Mesendoderm (in vitro differentiated cells): ENCODE measurements at regions not wholly inside any gene's neighbourhood (a gene's known extent, or its start where the extent isn't known, plus 50 kb on each side); places are given as distances from the start of the nearest gene placed in this dataset.
A peak's percentile ranks its signal among the peaks of the same experiment; 100 is the strongest.

ENCODE experiments used
- DNase-seq: peaks from one replicate; pipeline ENCODE4 v3.0.0; 2013
- H2AK5ac ChIP-seq: 2 replicates; pipeline ENCODE4 v1.6.1; 2013; ENCODE audit warnings: low read length, inconsistent platforms
- H2BK120ac ChIP-seq: 2 replicates; pipeline ENCODE4 v1.6.1; 2013; ENCODE audit warnings: low read depth, mild to moderate bottlenecking, low read length, moderate library complexity, mixed read lengths
- H2BK15ac ChIP-seq: replicated peaks from 2 replicates; pipeline ENCODE4 v1.6.1; 2013; ENCODE audit warnings: low read depth, mild to moderate bottlenecking, moderate library complexity
- H2BK5ac ChIP-seq: 2 replicates; pipeline ENCODE4 v1.6.1; 2013; ENCODE audit warnings: low read length, inconsistent platforms
- H3K18ac ChIP-seq: 2 replicates; pipeline ENCODE4 v1.6.1; 2013; ENCODE audit warnings: mild to moderate bottlenecking, low read length, mixed read lengths
- H3K23ac ChIP-seq: one replicate; pipeline ENCODE4 v1.6.1; 2013; ENCODE audit warnings: low read length
- H3K27ac ChIP-seq: 2 replicates; pipeline ENCODE4 v1.5.1; 2013; ENCODE audit warnings: low read depth, mild to moderate bottlenecking, inconsistent platforms, low read length, moderate library complexity
- H3K27me3 ChIP-seq: 2 replicates; pipeline ENCODE4 v1.6.1; 2013; ENCODE audit warnings: low read length, control low read depth, mild to moderate bottlenecking, inconsistent platforms; ENCODE audit not compliant: insufficient read depth, poor library complexity
- H3K36me3 ChIP-seq: 2 replicates; pipeline ENCODE4 v1.6.1; 2013; ENCODE audit warnings: low read length, inconsistent platforms; ENCODE audit not compliant: control insufficient read depth, insufficient read depth
- H3K4ac ChIP-seq: one replicate; pipeline ENCODE4 v1.6.1; 2013; ENCODE audit warnings: low read depth, mild to moderate bottlenecking, low read length, moderate library complexity
- H3K4me1 ChIP-seq: 2 replicates; pipeline ENCODE4 v1.6.1; 2013; ENCODE audit warnings: low read depth, low read length, inconsistent platforms; ENCODE audit not compliant: control insufficient read depth
- H3K4me2 ChIP-seq: 2 replicates; pipeline ENCODE4 v1.6.1; 2013; ENCODE audit warnings: low read length
- H3K4me3 ChIP-seq: 2 replicates; pipeline ENCODE4 v1.5.1; 2013; ENCODE audit warnings: mild to moderate bottlenecking, low read length
- H3K56ac ChIP-seq: one replicate; pipeline ENCODE4 v1.6.1; 2013; ENCODE audit warnings: low read length
- H3K79me1 ChIP-seq: 2 replicates; pipeline ENCODE4 v1.6.1; 2013; ENCODE audit warnings: low read length, inconsistent platforms
- H3K79me2 ChIP-seq: 2 replicates; pipeline ENCODE4 v1.6.1; 2013; ENCODE audit warnings: mild to moderate bottlenecking, low read length; ENCODE audit not compliant: control insufficient read depth, insufficient read depth
- H3K9ac ChIP-seq: 2 replicates; pipeline ENCODE4 v1.6.1; 2013; ENCODE audit warnings: low read length, inconsistent platforms
- H4K5ac ChIP-seq: one replicate; pipeline ENCODE4 v1.6.1; 2013; ENCODE audit warnings: low read length
- H4K8ac ChIP-seq: one replicate; pipeline ENCODE4 v1.6.1; 2013; ENCODE audit warnings: low read depth, mild to moderate bottlenecking, control low read depth, low read length, moderate library complexity
- WGBS: extraction: QIAGEN DNeasy Blood & Tissue Kit; methylation state at CpG from one replicate; pipeline ENCODE4 v1.1.7; 2013; ENCODE audit warnings: low lambda C conversion rate, missing lambda C conversion rate; ENCODE audit not compliant: insufficient coverage; ENCODE audit errors: extremely low coverage; 5-methylcytosine and 5-hydroxymethylcytosine counted together

DNA sequence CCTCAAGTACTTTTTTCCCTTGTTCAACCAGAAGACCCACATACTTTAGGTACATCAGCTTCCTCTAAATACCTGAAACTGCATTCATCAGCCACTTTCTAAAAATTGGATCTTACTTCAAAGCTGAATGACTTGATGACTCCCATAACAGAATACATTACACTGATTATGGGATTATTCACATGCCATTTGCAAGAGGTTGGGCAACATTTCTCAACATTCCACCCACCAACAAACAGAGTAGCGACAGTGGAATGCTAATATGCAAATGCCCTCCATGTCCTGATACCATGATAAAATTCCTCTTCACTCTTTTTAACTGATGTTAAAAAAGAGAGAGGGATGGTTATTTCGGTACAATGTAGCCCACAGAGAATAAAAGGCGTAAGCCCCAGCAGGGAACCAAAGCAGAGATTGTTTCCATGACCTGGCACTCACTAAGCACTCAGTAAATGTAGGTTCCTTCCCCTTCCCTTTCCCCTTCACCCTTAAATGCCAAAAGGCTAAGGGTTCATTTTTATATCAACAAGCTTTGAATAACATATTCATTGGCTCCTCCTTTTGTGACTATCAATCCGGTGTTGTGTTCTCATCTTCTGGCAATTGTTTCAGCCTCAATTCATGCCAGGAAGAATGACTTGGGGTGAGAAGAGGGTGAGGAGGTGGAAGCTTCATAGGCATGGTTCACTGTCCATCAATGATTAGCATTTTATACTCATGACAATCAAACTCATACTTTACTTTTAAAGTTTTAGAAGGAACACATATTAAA is 317.2 kb downstream of the DHX15 start:
- Histone ChIP-seq H3K18ac (peak overlapping the region; percentile 68), H3K4me2 (no peak overlapping the region), H4K8ac (no peak overlapping the region), H3K79me2 (no peaks in the 10 kb centered on the region), H3K4me3 (no peak overlapping the region), H3K27me3 (no peaks in the 10 kb centered on the region), H3K9ac (no peak overlapping the region), H2BK120ac (no peak overlapping the region), H3K79me1 (no peaks in the 10 kb centered on the region), H2AK5ac (no peak overlapping the region), H3K23ac (no peak overlapping the region), H4K5ac (no peak overlapping the region), H3K56ac (no peak overlapping the region), H3K4me1 (peaks cover 5% of the 10 kb centered on the region), H3K36me3 (no peaks in the 10 kb centered on the region), H2BK15ac (no peak overlapping the region), H3K4ac (no peak overlapping the region), H3K27ac (peak overlapping the region; percentile 12), H2BK5ac (no peak overlapping the region)
- peak; percentile 89 for DNase-seq
- WGBS: no CpG with 5 or more reads among the region's 4 CpGs

DNA sequence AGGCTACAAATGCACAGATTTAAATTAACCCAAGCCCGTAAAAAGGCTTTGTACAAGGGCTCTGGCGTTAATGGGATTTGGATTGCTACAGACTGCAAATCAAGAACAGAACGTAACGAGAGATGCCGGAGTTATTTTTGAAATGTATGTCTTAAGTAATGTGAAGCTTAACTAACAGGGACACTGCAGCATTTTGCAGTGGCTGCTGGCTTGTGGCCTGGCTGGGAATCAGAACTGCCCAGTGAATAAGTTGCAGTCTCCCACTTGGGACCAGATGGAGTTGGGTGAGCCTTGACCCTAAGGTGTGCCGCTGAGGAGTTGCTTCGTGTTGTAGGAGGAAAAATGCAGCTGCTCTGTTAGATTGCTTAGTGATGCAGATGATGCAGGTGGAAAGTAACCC is 318.4 kb downstream of the DHX15 start:
- Histone ChIP-seq H4K8ac (no peak overlapping the region), H3K4me2 (no peak overlapping the region), H3K79me1 (no peaks in the 10 kb centered on the region), H3K18ac (no peak overlapping the region), H3K36me3 (no peaks in the 10 kb centered on the region), H2BK5ac (no peak overlapping the region), H4K5ac (no peak overlapping the region), H3K79me2 (no peaks in the 10 kb centered on the region), H3K9ac (no peak overlapping the region), H3K4ac (no peak overlapping the region), H3K56ac (no peak overlapping the region), H3K27me3 (no peaks in the 10 kb centered on the region), H3K4me3 (no peak overlapping the region), H2AK5ac (no peak overlapping the region), H3K27ac (no peak overlapping the region), H2BK120ac (no peak overlapping the region), H3K4me1 (peaks cover 7% of the 10 kb centered on the region), H2BK15ac (no peak overlapping the region), H3K23ac (no peak overlapping the region)
- no CpG with 5 or more reads among the region's 7 CpGs for WGBS
- DNase-seq: no peak

DNA sequence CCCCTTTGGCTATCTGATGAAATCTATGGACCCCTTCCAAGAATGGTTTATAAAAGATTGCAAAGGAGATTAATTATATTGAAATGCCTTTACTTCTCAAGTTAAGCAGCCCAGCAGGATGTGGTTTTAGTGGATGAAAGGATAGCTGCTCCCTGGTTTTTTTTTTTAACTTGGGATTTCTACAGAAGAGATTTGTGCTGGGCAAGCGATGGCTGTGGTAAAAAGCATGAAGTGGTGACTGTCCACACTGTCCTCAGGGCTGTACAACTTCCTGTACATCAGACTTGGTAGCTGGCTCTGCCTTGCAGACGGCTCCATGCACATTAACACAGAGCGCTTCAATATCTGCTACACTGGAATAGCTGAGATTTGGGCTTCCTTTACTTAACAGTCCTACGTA is 321.7 kb downstream of the DHX15 start:
- Histone ChIP-seq H3K4me3 (no peak overlapping the region), H3K9ac (no peak overlapping the region), H2BK120ac (no peak overlapping the region), H3K18ac (no peak overlapping the region), H3K27ac (no peak overlapping the region), H2BK5ac (no peak overlapping the region), H4K5ac (no peak overlapping the region), H3K79me1 (no peaks in the 10 kb centered on the region), H2AK5ac (no peak overlapping the region), H3K4ac (no peak overlapping the region), H3K23ac (no peak overlapping the region), H3K27me3 (no peaks in the 10 kb centered on the region), H3K56ac (peak overlapping the region; percentile 49), H3K79me2 (no peaks in the 10 kb centered on the region), H4K8ac (no peak overlapping the region), H3K4me2 (no peak overlapping the region), H3K4me1 (peaks cover 7% of the 10 kb centered on the region), H2BK15ac (peak overlapping the region; percentile 43), H3K36me3 (no peaks in the 10 kb centered on the region)
- no peak for DNase-seq
- no CpG with 5 or more reads among the region's 4 CpGs for WGBS

DNA sequence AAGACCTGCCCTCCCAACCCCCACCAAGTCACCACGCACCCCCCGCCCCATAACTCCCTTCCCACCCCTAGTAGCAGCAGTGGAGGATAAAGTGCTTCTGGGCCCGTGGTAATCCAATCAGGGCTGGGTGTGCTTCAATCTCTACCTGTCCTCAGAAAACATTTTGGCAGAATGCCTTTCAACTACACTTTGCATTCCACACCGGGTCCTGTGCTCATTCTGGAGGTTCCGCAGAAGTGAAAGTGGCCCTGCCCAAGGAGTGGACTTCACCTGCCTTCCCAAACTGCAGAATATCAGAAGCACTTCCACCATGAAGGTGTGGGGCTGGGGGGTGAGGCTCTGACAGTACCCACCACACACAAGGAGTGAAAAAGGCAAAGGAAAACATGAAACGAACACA is 322.3 kb downstream of the DHX15 start:
- peak; percentile 31 for DNase-seq
- H2BK120ac ChIP-seq: no peak overlapping the region
- H2AK5ac ChIP-seq: no peak overlapping the region
- no peak overlapping the region for H4K8ac ChIP-seq
- H3K23ac ChIP-seq: no peak overlapping the region
- H3K9ac ChIP-seq: no peak overlapping the region
- no peak overlapping the region for H3K4ac ChIP-seq
- H3K4me3 ChIP-seq: no peak overlapping the region
- no peak overlapping the region for H4K5ac ChIP-seq
- H3K27me3 ChIP-seq: no peaks in the 10 kb centered on the region
- H3K4me2 ChIP-seq: no peak overlapping the region
- H3K18ac ChIP-seq: no peak overlapping the region
- H3K56ac ChIP-seq: peak overlapping the region; percentile 42
- no peaks in the 10 kb centered on the region for H3K36me3 ChIP-seq
- peaks cover 5% of the 10 kb centered on the region for H3K4me1 ChIP-seq
- WGBS: no CpG with 5 or more reads among the region's 6 CpGs
- H2BK15ac ChIP-seq: no peak overlapping the region
- H3K27ac ChIP-seq: no peak overlapping the region
- no peaks in the 10 kb centered on the region for H3K79me2 ChIP-seq
- H2BK5ac ChIP-seq: no peak overlapping the region
- H3K79me1 ChIP-seq: no peaks in the 10 kb centered on the region

DNA sequence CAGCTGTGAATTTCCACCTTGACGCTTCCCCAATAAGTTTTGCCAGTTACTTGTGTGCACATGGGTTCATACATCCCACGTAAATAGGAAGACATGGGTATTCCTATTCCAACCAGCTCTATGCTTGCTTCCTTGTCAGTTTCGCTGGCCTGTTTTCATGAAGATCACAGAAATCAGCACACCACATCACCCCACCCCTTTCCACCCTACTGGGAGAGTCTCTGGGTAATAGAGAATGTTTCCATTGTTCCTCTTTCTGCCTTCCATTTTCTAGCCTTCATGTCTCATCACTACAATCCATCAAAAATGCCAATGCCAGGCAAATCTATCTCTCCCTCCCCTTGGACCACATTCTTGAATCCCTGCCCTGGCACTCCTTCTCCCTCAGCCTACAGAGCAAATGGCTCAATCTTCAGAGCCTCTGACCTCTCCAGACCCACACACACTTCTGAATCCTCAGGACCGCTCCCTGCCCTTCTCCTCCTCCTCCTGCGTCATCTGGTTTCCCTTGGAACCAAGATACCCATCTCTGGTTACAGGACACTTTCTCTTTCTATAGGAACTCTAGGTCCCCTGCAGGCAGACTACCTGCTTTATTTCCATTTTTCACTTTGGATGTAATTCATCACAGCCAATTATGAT is 323.3 kb downstream of the DHX15 start:
- DNase-seq: no peak
- H2BK15ac ChIP-seq: no peak overlapping the region
- no peak overlapping the region for H4K5ac ChIP-seq
- H3K36me3 ChIP-seq: no peaks in the 10 kb centered on the region
- no peak overlapping the region for H3K9ac ChIP-seq
- H3K18ac ChIP-seq: no peak overlapping the region
- no peaks in the 10 kb centered on the region for H3K79me1 ChIP-seq
- H3K27me3 ChIP-seq: no peaks in the 10 kb centered on the region
- H2BK5ac ChIP-seq: no peak overlapping the region
- no peak overlapping the region for H3K4me2 ChIP-seq
- WGBS: no CpG with 5 or more reads among the region's 5 CpGs
- no peaks in the 10 kb centered on the region for H3K79me2 ChIP-seq
- no peak overlapping the region for H3K56ac ChIP-seq
- H3K27ac ChIP-seq: no peak overlapping the region
- H2AK5ac ChIP-seq: no peak overlapping the region
- peaks cover 5% of the 10 kb centered on the region for H3K4me1 ChIP-seq
- no peak overlapping the region for H2BK120ac ChIP-seq
- no peak overlapping the region for H3K4ac ChIP-seq
- H3K23ac ChIP-seq: no peak overlapping the region
- H4K8ac ChIP-seq: no peak overlapping the region
- H3K4me3 ChIP-seq: no peak overlapping the region
